SK-N-SH (cell line): ENCODE measurements at regions not wholly inside any gene's neighbourhood (a gene's known extent, or its start where the extent isn't known, plus 50 kb on each side); places are given as distances from the start of the nearest gene placed in this dataset.

Experiments
- CTCF ChIA-PET: fragments of 300-600, 350-600 bp; formaldehyde crosslinking; extraction: SDS; loops from one replicate; lab custom pipeline; 2021; lab: Yijun Ruan, JAX
- POLR2A ChIA-PET: fragments of 350-600 bp; sonication (Branson Sonifier 250); formaldehyde crosslinking; extraction: SDS; loops from one replicate; lab custom pipeline; 2020; ENCODE audit warnings: antibody characterized with exemption, inconsistent platforms; lab: Yijun Ruan, JAX
- DNase-seq: peaks from one replicate; pipeline ENCODE4 v3.0.0; 2012
- H2AFZ ChIP-seq: fragments of 200-600 bp; sonication (generic); 2 replicates; pipeline ENCODE4 v1.8.1; 2016; ENCODE audit warnings: antibody characterized with exemption, mild to moderate bottlenecking, low read depth
- H3F3A ChIP-seq: fragments of 200-600 bp; sonication (generic); replicated peaks from 2 replicates; pipeline ENCODE3; 2016; ENCODE audit warnings: antibody characterized with exemption, mild to moderate bottlenecking; ENCODE audit not compliant: insufficient read depth
- H3K27ac ChIP-seq, 2 experiments: fragments of 200-500 bp in 1 of 2; fragments of 200-600 bp in 1 of 2; sonication (Bioruptor generic) in 1 of 2; sonication (generic), shearing (Covaris generic) in 1 of 2; 2 replicates each; pipeline versions ENCODE4 v1.5.1 to v1.6.1; 2014 to 2016; ENCODE audit warnings: low read depth in 2 of 2, inconsistent platforms in 1 of 2, low read length in 1 of 2, mild to moderate bottlenecking in 1 of 2, mixed read lengths in 1 of 2
- H3K27me3 ChIP-seq: fragments of 200-600 bp; sonication (generic), shearing (Covaris generic); 2 replicates; pipeline ENCODE4 v1.6.1; 2016; ENCODE audit warnings: mixed run types; ENCODE audit not compliant: insufficient read depth
- H3K36me3 ChIP-seq, 2 experiments: fragments of 200-500 bp in 1 of 2; fragments of 200-600 bp in 1 of 2; sonication (Bioruptor generic) in 1 of 2; sonication (generic) in 1 of 2; replicated peaks in 1 of 2; 2 replicates each; pipeline versions ENCODE3 to v1.5.1; 2014 to 2016; ENCODE audit warnings: low read length in 1 of 2, mild to moderate bottlenecking in 1 of 2; ENCODE audit not compliant: insufficient read depth in 2 of 2, control insufficient read depth in 1 of 2
- H3K4me1 ChIP-seq, 2 experiments: fragments of 200-500 bp in 1 of 2; fragments of 200-600 bp in 1 of 2; sonication (Bioruptor generic) in 1 of 2; sonication (generic), shearing (Covaris generic) in 1 of 2; 2 replicates each; pipeline versions ENCODE4 v1.5.1 to v1.6.1; 2014 to 2016; ENCODE audit warnings: low read depth in 1 of 2, low read length in 1 of 2, mixed run types in 1 of 2; ENCODE audit not compliant: insufficient read depth in 2 of 2, control insufficient read depth in 1 of 2
- H3K4me2 ChIP-seq: fragments of 200-600 bp; sonication (generic), shearing (Covaris generic); 2 replicates; pipeline ENCODE4 v1.6.1; 2017; ENCODE audit warnings: mixed run types
- H3K4me3 ChIP-seq, 2 experiments: fragments of 200-500 bp in 1 of 2; fragments of 200-600 bp in 1 of 2; sonication (Bioruptor generic) in 1 of 2; sonication (generic), shearing (Covaris generic) in 1 of 2; 2 replicates each; pipeline versions ENCODE4 v1.5.1 to v1.8.1; 2014 to 2016; ENCODE audit warnings: low read depth in 2 of 2, inconsistent platforms in 1 of 2, low read length in 1 of 2, mild to moderate bottlenecking in 1 of 2, mixed read lengths in 1 of 2, moderate library complexity in 1 of 2
- H3K79me2 ChIP-seq: fragments of 200-600 bp; sonication (generic); 2 replicates; pipeline ENCODE4 v1.8.1; 2017; ENCODE audit warnings: mild to moderate bottlenecking; ENCODE audit not compliant: insufficient read depth
- H3K9ac ChIP-seq: fragments of 200-600 bp; sonication (generic); 2 replicates; pipeline ENCODE4 v1.6.1; 2017; ENCODE audit warnings: mixed run types
- H3K9me2 ChIP-seq: fragments of 200-600 bp; sonication (generic); 2 replicates; pipeline ENCODE4 v1.6.1; 2017; ENCODE audit warnings: mixed run types
- H3K9me3 ChIP-seq: fragments of 200-600 bp; sonication (generic); 2 replicates; pipeline ENCODE4 v1.6.1; 2017; ENCODE audit warnings: mixed run types, mild to moderate bottlenecking, moderate library complexity
- H4K20me1 ChIP-seq: fragments of 200-600 bp; sonication (generic); 2 replicates; pipeline ENCODE4 v1.6.1; 2017; ENCODE audit warnings: mild to moderate bottlenecking, mixed run types; ENCODE audit not compliant: insufficient read depth
- CTCF ChIP-seq: fragments of 200-600 bp; sonication (generic); IDR thresholded peaks from 2 replicates; pipeline ENCODE4 v1.6.1; 2017; ENCODE audit warnings: antibody characterized with exemption, mild to moderate bottlenecking, moderate library complexity
- ELF1 ChIP-seq: IDR thresholded peaks from 2 replicates; pipeline ENCODE4 v1.4.0; 2012
- EP300 ChIP-seq, 2 experiments: IDR thresholded peaks; 2 replicates each; pipeline versions ENCODE4 v1.4.0 to v1.6.1; 2012; ENCODE audit warnings: borderline replicate concordance in 1 of 2, low read depth in 1 of 2, low read length in 1 of 2
- FOSL2 ChIP-seq: IDR thresholded peaks from 2 replicates; pipeline ENCODE4 v1.4.0; 2012; ENCODE audit warnings: low read depth, mild to moderate bottlenecking, moderate library complexity, borderline replicate concordance
- FOXM1 ChIP-seq: IDR thresholded peaks from 2 replicates; pipeline ENCODE4 v1.4.0; 2012; ENCODE audit warnings: low read depth, mild to moderate bottlenecking
- JUND ChIP-seq: IDR thresholded peaks from 2 replicates; pipeline ENCODE4 v1.4.0; 2012
- MAX ChIP-seq: IDR thresholded peaks from 2 replicates; pipeline ENCODE4 v1.4.0; 2012; ENCODE audit warnings: low read depth
- MXI1 ChIP-seq: IDR thresholded peaks from 2 replicates; pipeline ENCODE4 v1.6.1; 2012; ENCODE audit warnings: mild to moderate bottlenecking, low read depth, low read length, improper control_type of control experiment
- NFIC ChIP-seq: IDR thresholded peaks from 2 replicates; pipeline ENCODE4 v1.4.0; 2012; ENCODE audit warnings: borderline replicate concordance
- NRF1 ChIP-seq: IDR thresholded peaks from 2 replicates; pipeline ENCODE4 v1.6.1; 2012; ENCODE audit warnings: low read depth, mild to moderate bottlenecking, low read length
- PBX3 ChIP-seq: IDR thresholded peaks from 2 replicates; pipeline ENCODE4; 2012
- POLR2AphosphoS5 ChIP-seq: IDR thresholded peaks from 2 replicates; pipeline ENCODE4 v1.6.1; 2012; ENCODE audit warnings: low read depth, low read length
- RCOR1 ChIP-seq: fragments of 150-350 bp; IDR thresholded peaks from 2 replicates; pipeline ENCODE4 v1.6.1; 2017; ENCODE audit warnings: antibody characterized with exemption, low read length
- REST ChIP-seq: IDR thresholded peaks from 2 replicates; pipeline ENCODE4 v1.6.1; 2012; ENCODE audit warnings: mild to moderate bottlenecking, low read depth, low read length, moderate library complexity
- RFX5 ChIP-seq: IDR thresholded peaks from 2 replicates; pipeline ENCODE4 v1.6.1; 2012; ENCODE audit warnings: mild to moderate bottlenecking, improper control_type of control experiment, low read length
- RXRA ChIP-seq: IDR thresholded peaks from 2 replicates; pipeline ENCODE4 v1.4.0; 2012; ENCODE audit warnings: low read depth, mild to moderate bottlenecking, borderline replicate concordance
- SIN3A ChIP-seq: IDR thresholded peaks from 2 replicates; pipeline ENCODE4 v1.6.1; 2012; ENCODE audit warnings: low read depth, mild to moderate bottlenecking, low read length, moderate library complexity, borderline replicate concordance
- TCF12 ChIP-seq: IDR thresholded peaks from 2 replicates; pipeline ENCODE4 v1.4.0; 2012
- TEAD4 ChIP-seq: IDR thresholded peaks from 2 replicates; pipeline ENCODE4 v1.4.0; 2012; ENCODE audit warnings: mild to moderate bottlenecking, borderline replicate concordance; ENCODE audit not compliant: insufficient read depth
- WGBS: methylation state at CpG from one replicate; pipeline ENCODE4 v1.1.6; 2017; ENCODE audit warnings: low lambda C conversion rate; 5-methylcytosine and 5-hydroxymethylcytosine counted together

GRCh38 chr1:219432191-219432606 is 180.7 kb downstream of the ZC3H11B start:
- 0 out of 2 replicates have a peak overlapping the region, but pooled peaks have one; percentile 12 for H3K4me2 ChIP-seq
- H3K4me1 ChIP-seq, result peaks cover 0 to 12% of the 10 kb centered on the region in 2 experiments; a peak in 2 of 4 replicates
- POLR2A ChIA-PET, result no interaction called here
- H2AFZ ChIP-seq, result no peak overlapping the region
- H3K36me3 ChIP-seq, result no peaks in the 10 kb centered on the region
- H3K4me3 ChIP-seq, result no peak overlapping the region
- H3K79me2 ChIP-seq, result no peaks in the 10 kb centered on the region
- H3K27me3 ChIP-seq, result no peaks in the 10 kb centered on the region
- H3F3A ChIP-seq, result peaks cover 20% of the 10 kb centered on the region
- H3K27ac ChIP-seq, result peak overlapping the region in 1 of 2 experiments; percentile 46; a peak in 2 of 4 replicates
- TF ChIP-seq REST (0 out of 2 replicates have a peak, but pooled peaks have one; percentile 5), TCF12 (peak; percentile 81), RXRA (peak; percentile 34; the same call in 1 of the 2 replicates), NFIC (peak; percentile 31; the same call in 1 of the 2 replicates), EP300 (IDR thresholded peaks at IDR 0.05; ENCODE audit: borderline replicate concordance in 1 of 2, low read depth in 1 of 2, low read length in 1 of 2) (peak in 1 of 2 experiments; percentile 70; a peak in 2 of 4 replicates), POLR2AphosphoS5 (no peak), MXI1 (no peak), JUND (peak; percentile 67), MAX (no peak), NRF1 (no peak), TEAD4 (peak; percentile 51; the same call in 1 of the 2 replicates), FOXM1 (0 out of 2 replicates have a peak, but pooled peaks have one; percentile 40), RCOR1 (no peak), FOSL2 (peak; percentile 51; the same call in 1 of the 2 replicates), RFX5 (no peak), PBX3 (peak; percentile 83), SIN3A (0 out of 2 replicates have a peak, but pooled peaks have one; percentile 11), ELF1 (no peak), CTCF (no peak)
- TF ChIP-seq, all 33 proteins: peak for 11
- Histone ChIP-seq H3K9me3 (no peaks in the 10 kb centered on the region), H4K20me1 (no peaks in the 10 kb centered on the region), H3K9ac (no peak overlapping the region), H3K9me2 (no peaks in the 10 kb centered on the region)
- CTCF ChIA-PET, result interaction anchor here (1.0 to 1.8 kb wide), 2 partner anchors 15 to 381 kb away, joined by 3 to 5 read pairs; no protein-coding TSS in a partner anchor
- no peak for DNase-seq
- WGBS, result 37% methylated on average over 3 of the region's 3 CpGs
